CD4-positive, alpha-beta T cell treated with Interleukin-15 for 1 hour (primary cell): ENCODE measurements at regions not wholly inside any gene's neighbourhood (a gene's known extent, or its start where the extent isn't known, plus 50 kb on each side); places are given as distances from the start of the nearest gene placed in this dataset.
"Not testable (repeated sequence)": the region's sequence is repeated elsewhere in the genome, so short reads cannot be mapped to it uniquely, and the experiment has no call there.

Source experiments
- DNase-seq: peaks from one replicate; pipeline ENCODE4 v3.0.0-alpha.2; 2020

GRCh38 chr6:118718903-118719302 lies 67.5 kb upstream of the CEP85L start:
- no peak for DNase-seq

GRCh38 chr6:118718297-118718696 lies 66.9 kb upstream of the CEP85L start:
- no peak for DNase-seq

- no peak for DNase-seq
These were observed 65.7 kb upstream of the CEP85L start for GRCh38 chr6:118717106-118717505.

- not testable (repeated sequence) for DNase-seq
These were observed 64.5 kb upstream of the CEP85L start for GRCh38 chr6:118715907-118716306.

GRCh38 chr6:118715376-118715775 lies 64.0 kb upstream of the CEP85L start:
- DNase-seq: no peak

- DNase-seq: no peak
These were observed 63.4 kb upstream of the CEP85L start for GRCh38 chr6:118714756-118715155.

GRCh38 chr6:118712969-118713368 lies 61.6 kb upstream of the CEP85L start:
- DNase-seq: no peak

- DNase-seq: no peak
These were observed 59.2 kb upstream of the CEP85L start for GRCh38 chr6:118710616-118711015.

GRCh38 chr6:118709859-118710350 lies 58.5 kb upstream of the CEP85L start:
- DNase-seq: peak; percentile 83

GRCh38 chr6:118708744-118709143 lies 57.4 kb upstream of the CEP85L start:
- DNase-seq: no peak

- DNase-seq: no peak
These were observed 56.7 kb upstream of the CEP85L start for GRCh38 chr6:118708055-118708454.

GRCh38 chr6:118706702-118707101 lies 55.3 kb upstream of the CEP85L start:
- DNase-seq: no peak

GRCh38 chr6:118705544-118706491 lies 54.4 kb upstream of the CEP85L start:
- no peak for DNase-seq

- no peak for DNase-seq
These were observed 53.5 kb upstream of the CEP85L start for GRCh38 chr6:118704915-118705314.

GRCh38 chr6:118701260-118701659 lies 49.9 kb upstream of the CEP85L start:
- not testable (repeated sequence) for DNase-seq
